Neural cell (in vitro differentiated cells): ENCODE measurements at regions not wholly inside any gene's neighbourhood (a gene's known extent, or its start where the extent isn't known, plus 50 kb on each side); places are given as distances from the start of the nearest gene placed in this dataset.

Experiments used
- CTCF ChIP-seq: fragments of 450-650 bp; IDR thresholded peaks from 2 replicates; pipeline ENCODE4 v1.5.1; 2014; ENCODE audit warnings: antibody characterized with exemption, mild to moderate bottlenecking, moderate library complexity; ENCODE audit not compliant: poor library complexity, severe bottlenecking
- EP300 ChIP-seq: fragments of 450-650 bp; conservative IDR thresholded peaks from 2 replicates; pipeline ENCODE4 v1.6.1; 2014; ENCODE audit warnings: antibody characterized with exemption, mild to moderate bottlenecking, moderate library complexity; ENCODE audit not compliant: poor library complexity, severe bottlenecking
- EZH2 ChIP-seq: fragments of 200-600, 300-800 bp; shearing (Covaris generic), sonication (generic); IDR thresholded peaks from 2 replicates; pipeline ENCODE4 v1.6.1; 2014; ENCODE audit warnings: antibody characterized with exemption, low read length, borderline replicate concordance, mild to moderate bottlenecking; ENCODE audit not compliant: insufficient read depth, poor library complexity, severe bottlenecking
- MXI1 ChIP-seq: fragments of 450-650 bp; conservative IDR thresholded peaks from 2 replicates; pipeline ENCODE4 v1.6.1; 2014; ENCODE audit warnings: antibody characterized with exemption, mild to moderate bottlenecking; ENCODE audit not compliant: poor library complexity, severe bottlenecking
- POLR2AphosphoS5 ChIP-seq: IDR thresholded peaks from 2 replicates; pipeline ENCODE4 v1.6.1; 2012
- RAD21 ChIP-seq: fragments of 450-650 bp; conservative IDR thresholded peaks from 2 replicates; pipeline ENCODE4 v1.6.1; 2014; ENCODE audit warnings: antibody characterized with exemption, mild to moderate bottlenecking, moderate library complexity
- REST ChIP-seq: IDR thresholded peaks from 2 replicates; pipeline ENCODE4 v1.6.1; 2012; ENCODE audit warnings: borderline replicate concordance
- SMC3 ChIP-seq: fragments of 450-650 bp; conservative IDR thresholded peaks from 2 replicates; pipeline ENCODE4 v1.6.1; 2014; ENCODE audit warnings: antibody characterized with exemption, mild to moderate bottlenecking, moderate library complexity; ENCODE audit not compliant: poor library complexity
- TAF1 ChIP-seq: IDR thresholded peaks from 2 replicates; pipeline ENCODE4 v1.6.1; 2012; ENCODE audit warnings: low read depth

- TF ChIP-seq CTCF = no peak
- TF ChIP-seq EP300 = no peak
- no peak for TF ChIP-seq REST
- no peak for TF ChIP-seq EZH2
- TF ChIP-seq TAF1 = no peak
- no peak for TF ChIP-seq MXI1
- TF ChIP-seq RAD21 = no peak
- TF ChIP-seq POLR2AphosphoS5 = no peak
- TF ChIP-seq SMC3 = no peak
Observed at GRCh38 chr12:78376257-78376656, 488.3 kb upstream of the SYT1 start.
